B cell (primary cell): ENCODE measurements at regions not wholly inside any gene's neighbourhood (a gene's known extent, or its start where the extent isn't known, plus 50 kb on each side); places are given as distances from the start of the nearest gene placed in this dataset.

Source experiments
- ATAC-seq: fragments of 200-7000 bp; cut with Tn5 transposase; one replicate; pipeline ENCODE4 v1.10.0; 2021; ENCODE audit warnings: low read depth, mild to moderate bottlenecking, moderate number of reproducible peaks, moderate library complexity
- CTCF ChIA-PET: fragments of 350-600 bp; sonication (Branson Sonifier 250); formaldehyde crosslinking; loops from one replicate; lab custom pipeline; 2021; ENCODE audit warnings: antibody characterized with exemption, inconsistent platforms; lab: Charles Lee
- POLR2A ChIA-PET: fragments of 350-600 bp; sonication (Branson Sonifier 250); formaldehyde crosslinking; loops from one replicate; lab custom pipeline; 2021; ENCODE audit warnings: antibody characterized with exemption; lab: Charles Lee
- DNase-seq: peaks from one replicate; pipeline ENCODE4 v3.0.0; 2013
- H2AFZ ChIP-seq: 2 replicates; pipeline ENCODE4 v1.6.1; 2012; ENCODE audit warnings: mild to moderate bottlenecking, low read depth, low read length; ENCODE audit not compliant: insufficient read depth, poor library complexity, severe bottlenecking
- H3K27ac ChIP-seq, 2 donors: 1 replicate in 1 of 2; 2 replicates in 1 of 2; pipeline ENCODE4 v1.5.1; 2012 to 2013; ENCODE audit warnings: low read length in 2 of 2, mild to moderate bottlenecking in 2 of 2, moderate library complexity in 1 of 2
- H3K27me3 ChIP-seq, 4 experiments: fragments of 200-600 bp in 1 of 4; sonication (generic) in 1 of 4; replicated peaks in 1 of 4; 1 replicate in 2 of 4; 2 replicates in 2 of 4; pipeline versions ENCODE4 v1.6.1 to v1.7.0; 2013 to 2016; ENCODE audit warnings: low read length in 3 of 4, mild to moderate bottlenecking in 2 of 4, mixed read lengths in 1 of 4, moderate library complexity in 1 of 4; ENCODE audit not compliant: insufficient read depth in 4 of 4, control insufficient read depth in 3 of 4; ENCODE audit errors: control extremely low read depth in 1 of 4
- H3K36me3 ChIP-seq, 2 experiments: replicated peaks in 1 of 2; 1 replicate in 1 of 2; 2 replicates in 1 of 2; pipeline versions ENCODE4 v1.6.1 to v1.7.1; 2013; ENCODE audit warnings: low read length in 1 of 2; ENCODE audit not compliant: insufficient read depth in 2 of 2, control insufficient read depth in 1 of 2; ENCODE audit errors: control extremely low read depth in 1 of 2, extremely low read depth in 1 of 2
- H3K4me1 ChIP-seq, 2 donors: fragments of 200-600 bp in 1 of 2; sonication (generic) in 1 of 2; 1 replicate in 1 of 2; 2 replicates in 1 of 2; pipeline versions ENCODE4 v1.5.1 to v1.6.1; 2013 to 2017; ENCODE audit warnings: low read length in 2 of 2; ENCODE audit not compliant: control insufficient read depth in 2 of 2, insufficient read depth in 2 of 2
- H3K4me2 ChIP-seq: replicated peaks from 2 replicates; pipeline ENCODE3; 2012; ENCODE audit warnings: mild to moderate bottlenecking, low read depth, low read length; ENCODE audit not compliant: poor library complexity, severe bottlenecking
- H3K4me3 ChIP-seq, 5 experiments: fragments of 200-600 bp in 1 of 5; sonication (generic) in 1 of 5; 1 replicate in 3 of 5; 2 replicates in 2 of 5; pipeline versions ENCODE4 v1.5.1 to v1.7.0; 2011 to 2016; ENCODE audit warnings: low read length in 4 of 5, mild to moderate bottlenecking in 4 of 5, low read depth in 2 of 5, control low read depth in 1 of 5, moderate library complexity in 1 of 5; ENCODE audit not compliant: insufficient read depth in 1 of 5; ENCODE audit errors: control extremely low read depth in 1 of 5, extremely low read depth in 1 of 5
- H3K79me2 ChIP-seq: fragments of 200-600 bp; sonication (generic); one replicate; pipeline ENCODE4 v1.6.0; 2016; ENCODE audit warnings: low read length; ENCODE audit not compliant: control insufficient read depth, insufficient read depth
- H3K9ac ChIP-seq: fragments of 200-600 bp; sonication (generic); 2 replicates; pipeline ENCODE4 v1.6.1; 2017; ENCODE audit warnings: mild to moderate bottlenecking, low read length, moderate library complexity
- H3K9me3 ChIP-seq, 3 donors: one replicate each; pipeline versions ENCODE4 v1.6.1 to v1.7.1; 2013; ENCODE audit warnings: low read length in 2 of 3; ENCODE audit not compliant: control insufficient read depth in 2 of 3, insufficient read depth in 1 of 3; ENCODE audit errors: control extremely low read depth in 1 of 3
- H4K20me1 ChIP-seq: 2 replicates; pipeline ENCODE4 v1.6.0; 2012; ENCODE audit warnings: mild to moderate bottlenecking, low read length; ENCODE audit not compliant: insufficient read depth, control insufficient read depth, poor library complexity, severe bottlenecking
- H3K27ac Mint-ChIP-seq: one replicate; pipeline ENCODE4 v1.8.0; 2021; ENCODE audit warnings: mixed read lengths
- H3K27me3 Mint-ChIP-seq: one replicate; pipeline ENCODE4 v1.8.0; 2021; ENCODE audit warnings: mixed read lengths
- H3K4me1 Mint-ChIP-seq: one replicate; pipeline ENCODE4 v1.8.0; 2021; ENCODE audit warnings: mixed read lengths
- H3K4me3 Mint-ChIP-seq: one replicate; pipeline ENCODE4 v1.8.0; 2021; ENCODE audit warnings: mixed read lengths
- H3K9me3 Mint-ChIP-seq: one replicate; pipeline ENCODE4 v1.8.0; 2022; ENCODE audit warnings: mixed read lengths; ENCODE audit not compliant: insufficient read depth
- EZH2 ChIP-seq: IDR thresholded peaks from 2 replicates; pipeline ENCODE4 v1.6.1; 2012; ENCODE audit warnings: borderline replicate concordance, low read depth, mild to moderate bottlenecking, moderate library complexity, low read length; ENCODE audit not compliant: insufficient read depth, poor library complexity, severe bottlenecking
- WGBS: methylation state at CpG from one replicate; pipeline ENCODE4 v1.1.5; 2013; ENCODE audit warnings: missing lambda C conversion rate; ENCODE audit not compliant: insufficient coverage; 5-methylcytosine and 5-hydroxymethylcytosine counted together
- intact Hi-C: fragments of 100-400 bp; cut with micrococcal nuclease; formaldehyde crosslinking; loops from one replicate; pipeline ENCODE4 v1.10.0; 2022
- TF ChIP-seq, protein P1 (sequence below): fragments of 200-600 bp; IDR thresholded peaks from one replicate; pipeline ENCODE4 v1.8.0; 2022; ENCODE audit warnings: antibody characterized with exemption, mild to moderate bottlenecking

DNA sequence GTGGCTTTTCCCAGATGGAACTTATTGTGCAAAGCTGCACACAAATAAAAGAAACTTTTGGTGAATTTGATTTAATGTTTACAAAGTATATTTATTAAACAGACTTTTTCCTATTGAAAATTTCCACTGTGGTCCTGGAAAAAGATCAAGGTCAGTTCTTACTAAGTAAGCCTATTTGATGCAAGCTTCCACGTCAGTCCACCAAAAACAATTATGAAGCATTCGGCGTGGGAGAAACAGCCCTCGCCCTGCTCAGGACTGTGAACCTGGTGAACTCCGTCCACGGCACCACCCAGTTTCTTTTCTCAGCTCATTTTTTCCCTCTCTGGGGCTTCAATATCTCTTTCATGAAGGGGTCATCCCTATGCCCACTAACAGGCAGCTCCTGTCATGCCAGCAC is 149.8 kb downstream of the EFNB2 start:
- no peaks in the 10 kb centered on the region for H3K9me3 ChIP-seq
- H3K27me3 ChIP-seq = no peaks in the 10 kb centered on the region
- no peak overlapping the region for H3K4me2 ChIP-seq
- Mint-ChIP-seq H3K27me3 (no peaks in the 10 kb centered on the region), H3K27ac (no peak overlapping the region), H3K4me1 (no peaks in the 10 kb centered on the region), H3K4me3 (no peak overlapping the region), H3K9me3 (no peaks in the 10 kb centered on the region)
- CTCF ChIA-PET = no interaction called here
- TF ChIP-seq EZH2 = no peak
- TF ChIP-seq, protein P1, sequence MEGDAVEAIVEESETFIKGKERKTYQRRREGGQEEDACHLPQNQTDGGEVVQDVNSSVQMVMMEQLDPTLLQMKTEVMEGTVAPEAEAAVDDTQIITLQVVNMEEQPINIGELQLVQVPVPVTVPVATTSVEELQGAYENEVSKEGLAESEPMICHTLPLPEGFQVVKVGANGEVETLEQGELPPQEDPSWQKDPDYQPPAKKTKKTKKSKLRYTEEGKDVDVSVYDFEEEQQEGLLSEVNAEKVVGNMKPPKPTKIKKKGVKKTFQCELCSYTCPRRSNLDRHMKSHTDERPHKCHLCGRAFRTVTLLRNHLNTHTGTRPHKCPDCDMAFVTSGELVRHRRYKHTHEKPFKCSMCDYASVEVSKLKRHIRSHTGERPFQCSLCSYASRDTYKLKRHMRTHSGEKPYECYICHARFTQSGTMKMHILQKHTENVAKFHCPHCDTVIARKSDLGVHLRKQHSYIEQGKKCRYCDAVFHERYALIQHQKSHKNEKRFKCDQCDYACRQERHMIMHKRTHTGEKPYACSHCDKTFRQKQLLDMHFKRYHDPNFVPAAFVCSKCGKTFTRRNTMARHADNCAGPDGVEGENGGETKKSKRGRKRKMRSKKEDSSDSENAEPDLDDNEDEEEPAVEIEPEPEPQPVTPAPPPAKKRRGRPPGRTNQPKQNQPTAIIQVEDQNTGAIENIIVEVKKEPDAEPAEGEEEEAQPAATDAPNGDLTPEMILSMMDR = no peak
- no peaks in the 10 kb centered on the region for H3K36me3 ChIP-seq
- ATAC-seq (no peak), DNase-seq (no peak)
- H4K20me1 ChIP-seq = no peaks in the 10 kb centered on the region
- H3K9ac ChIP-seq = no peak overlapping the region
- no peak overlapping the region for H3K27ac ChIP-seq
- H2AFZ ChIP-seq = no peak overlapping the region
- H3K4me3 ChIP-seq = no peak overlapping the region
- no peaks in the 10 kb centered on the region for H3K4me1 ChIP-seq
- 96% methylated on average over 6 of the region's 6 CpGs for WGBS
- no peaks in the 10 kb centered on the region for H3K79me2 ChIP-seq
- intact Hi-C loops = no loop called here
- POLR2A ChIA-PET = no interaction called here

DNA sequence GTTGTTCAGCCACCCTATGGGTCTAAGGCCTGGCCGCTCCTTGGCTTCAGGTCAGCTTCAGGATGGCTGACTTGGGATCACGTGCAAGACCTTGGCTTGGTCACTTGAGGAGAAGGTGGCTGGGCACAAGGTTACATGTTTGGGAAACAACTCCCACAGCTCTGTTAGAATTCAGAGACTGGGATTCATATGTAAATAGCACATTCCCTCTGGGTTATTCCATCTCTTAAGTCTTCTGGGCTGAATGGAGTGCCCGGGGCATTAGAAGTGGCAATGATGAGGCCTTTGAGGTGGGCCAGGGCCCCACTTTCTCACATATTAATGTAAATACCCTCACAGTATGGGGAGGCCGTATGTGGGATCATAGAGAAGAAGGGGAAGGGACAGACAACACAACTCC is 150.9 kb downstream of the EFNB2 start:
- no peak overlapping the region for H3K4me2 ChIP-seq
- H3K36me3 ChIP-seq = no peaks in the 10 kb centered on the region
- 100% methylated on average over 1 of the region's 4 CpGs for WGBS
- H3K27ac Mint-ChIP-seq = no peak overlapping the region
- H3K27me3 Mint-ChIP-seq = no peaks in the 10 kb centered on the region
- H3K4me1 Mint-ChIP-seq = no peaks in the 10 kb centered on the region
- ATAC-seq (no peak), DNase-seq (no peak)
- H3K4me3 Mint-ChIP-seq = no peak overlapping the region
- no peaks in the 10 kb centered on the region for H3K9me3 ChIP-seq
- H3K27me3 ChIP-seq = no peaks in the 10 kb centered on the region
- H3K9me3 Mint-ChIP-seq = no peaks in the 10 kb centered on the region
- H3K4me1 ChIP-seq = no peaks in the 10 kb centered on the region
- ChIA-PET POLR2A (no interaction called here), CTCF (no interaction called here)
- H3K79me2 ChIP-seq = no peaks in the 10 kb centered on the region
- H4K20me1 ChIP-seq = no peaks in the 10 kb centered on the region
- intact Hi-C loops = no loop called here
- no peak for TF ChIP-seq EZH2
- TF ChIP-seq, protein P1 = no peak
- H3K9ac ChIP-seq = no peak overlapping the region
- no peak overlapping the region for H3K4me3 ChIP-seq
- H2AFZ ChIP-seq = no peak overlapping the region
- no peak overlapping the region for H3K27ac ChIP-seq
